Cardiac septum (tissue), 1 donor: ENCODE measurements at regions not wholly inside any gene's neighbourhood (a gene's known extent, or its start where the extent isn't known, plus 50 kb on each side); places are given as distances from the start of the nearest gene placed in this dataset.

ENCODE experiments used
- DNase-seq: peaks from one replicate; pipeline ENCODE4 v3.0.0-alpha.2; 2020; ENCODE audit warnings: low spot score
- intact Hi-C: fragments of 100-400 bp; cut with DNase I; formaldehyde crosslinking; loops from one replicate; pipeline ENCODE4 v1.14.0; 2022
- donor health status: DM: no; HTN: no; CAD: no.

- no peak for DNase-seq
- intact Hi-C loops: no loop called here
Measured at GRCh38 chr2:59314031-59314766, 1073.1 kb upstream of the FANCL start.

GRCh38 chr2:59312967-59313940 is 1072.1 kb upstream of the FANCL start:
- no peak for DNase-seq
- intact Hi-C loops: no loop called here

- intact Hi-C loops: no loop called here
- DNase-seq: no peak
Measured at GRCh38 chr2:59312029-59312428, 1070.9 kb upstream of the FANCL start.

- no peak for DNase-seq
- intact Hi-C loops: no loop called here
Measured at GRCh38 chr2:59308108-59308507, 1067.0 kb upstream of the FANCL start.

- intact Hi-C loops: no loop called here
- no peak for DNase-seq
Measured at GRCh38 chr2:59307196-59307595, 1066.1 kb upstream of the FANCL start.

- intact Hi-C loops: loop anchor here (5.0 kb wide), 2 partner anchors 804 to 1249 kb away; partner anchors contain the start of gene BCL11A
- no peak for DNase-seq
Measured at GRCh38 chr2:59303272-59303671, 1062.1 kb upstream of the FANCL start.

- DNase-seq: no peak
- intact Hi-C loops: loop anchor here (5.0 kb wide), 2 partner anchors 805 to 1250 kb away; partner anchors contain the start of gene BCL11A
Measured at GRCh38 chr2:59302683-59303082, 1061.6 kb upstream of the FANCL start.

- no peak for DNase-seq
- intact Hi-C loops: loop anchor here (5.0 kb wide), 2 partner anchors 806 to 1251 kb away; partner anchors contain the start of gene BCL11A
Measured at GRCh38 chr2:59301466-59302402, 1060.6 kb upstream of the FANCL start.

GRCh38 chr2:59297816-59298215 is 1056.7 kb upstream of the FANCL start:
- no peak for DNase-seq
- intact Hi-C loops: no loop called here

GRCh38 chr2:59296279-59296678 is 1055.2 kb upstream of the FANCL start:
- intact Hi-C loops: no loop called here
- no peak for DNase-seq

- DNase-seq: no peak
- intact Hi-C loops: no loop called here
Measured at GRCh38 chr2:59295524-59296162, 1054.5 kb upstream of the FANCL start.

- intact Hi-C loops: no loop called here
- no peak for DNase-seq
Measured at GRCh38 chr2:59288771-59289170, 1047.6 kb upstream of the FANCL start.

- intact Hi-C loops: no loop called here
- DNase-seq: no peak
Measured at GRCh38 chr2:59282374-59283057, 1041.4 kb upstream of the FANCL start.

GRCh38 chr2:59277671-59278070 is 1036.5 kb upstream of the FANCL start:
- DNase-seq: no peak
- intact Hi-C loops: no loop called here

- intact Hi-C loops: no loop called here
- DNase-seq: no peak
Measured at GRCh38 chr2:59276917-59277316, 1035.8 kb upstream of the FANCL start.

GRCh38 chr2:59276033-59276432 is 1034.9 kb upstream of the FANCL start:
- DNase-seq: no peak
- intact Hi-C loops: no loop called here

- intact Hi-C loops: no loop called here
- no peak for DNase-seq
Measured at GRCh38 chr2:59266453-59266852, 1025.3 kb upstream of the FANCL start.

- DNase-seq: no peak
- intact Hi-C loops: no loop called here
Measured at GRCh38 chr2:59259913-59260312, 1018.8 kb upstream of the FANCL start.
